Smooth muscle cell (in vitro differentiated cells): ENCODE measurements at regions not wholly inside any gene's neighbourhood (a gene's known extent, or its start where the extent isn't known, plus 50 kb on each side); places are given as distances from the start of the nearest gene placed in this dataset.

ENCODE experiments used
- DNase-seq: peaks from one replicate; lab custom pipeline; 2025; ENCODE audit not compliant: unreplicated experiment; lab: John Stamatoyannopoulos, UW
- H2AFZ ChIP-seq: fragments of 200-600 bp; sonication (generic); 2 replicates; pipeline ENCODE4 v1.6.0; 2016; ENCODE audit warnings: antibody characterized with exemption, low read depth, mild to moderate bottlenecking
- H3F3A ChIP-seq: fragments of 200-600 bp; sonication (generic); 2 replicates; pipeline ENCODE4 v1.6.0; 2017; ENCODE audit warnings: antibody characterized with exemption, low read depth
- H3K27ac ChIP-seq: fragments of 200-600 bp; sonication (generic); 2 replicates; pipeline ENCODE4 v1.5.1; 2016; ENCODE audit warnings: low read depth, mild to moderate bottlenecking
- H3K27me3 ChIP-seq: fragments of 200-600 bp; sonication (generic); 2 replicates; pipeline ENCODE4 v1.6.1; 2016; ENCODE audit warnings: low read depth, mild to moderate bottlenecking
- H3K36me3 ChIP-seq: fragments of 200-600 bp; sonication (generic); 2 replicates; pipeline ENCODE4 v1.5.1; 2016; ENCODE audit warnings: low read depth
- H3K4me1 ChIP-seq: fragments of 200-600 bp; sonication (generic); 2 replicates; pipeline ENCODE4 v1.5.1; 2016; ENCODE audit warnings: low read depth
- H3K4me2 ChIP-seq: fragments of 200-600 bp; sonication (generic); 2 replicates; pipeline ENCODE4 v1.6.0; 2016; ENCODE audit warnings: mild to moderate bottlenecking
- H3K4me3 ChIP-seq: fragments of 200-600 bp; sonication (generic); 2 replicates; pipeline ENCODE4 v1.5.1; 2016; ENCODE audit warnings: mild to moderate bottlenecking
- H3K79me2 ChIP-seq: fragments of 200-600 bp; sonication (generic); 2 replicates; pipeline ENCODE4 v1.6.0; 2016; ENCODE audit warnings: low read depth, mild to moderate bottlenecking
- H3K9ac ChIP-seq: fragments of 200-600 bp; sonication (generic); 2 replicates; pipeline ENCODE4 v1.6.0; 2016; ENCODE audit warnings: low read depth
- H3K9me3 ChIP-seq: fragments of 200-600 bp; sonication (generic); replicated peaks from 2 replicates; pipeline ENCODE4 v1.5.1; 2016; ENCODE audit warnings: low read depth
- H4K20me1 ChIP-seq: fragments of 200-600 bp; sonication (generic); 2 replicates; pipeline ENCODE4 v1.6.0; 2016; ENCODE audit warnings: low read depth
- CTCF ChIP-seq: fragments of 200-600 bp; sonication (generic); IDR thresholded peaks from 2 replicates; pipeline ENCODE4 v1.5.1; 2017; ENCODE audit warnings: borderline replicate concordance, mild to moderate bottlenecking, antibody characterized with exemption; ENCODE audit not compliant: insufficient read depth, poor library complexity, severe bottlenecking
- WGBS: methylation state at CpG from one replicate; pipeline ENCODE4 v1.1.7; 2016; ENCODE audit warnings: low lambda C conversion rate; 5-methylcytosine and 5-hydroxymethylcytosine counted together

- WGBS: 96% methylated on average over 6 of the region's 6 CpGs
- no peaks in the 10 kb centered on the region for H4K20me1 ChIP-seq
- no peak for DNase-seq
- H3K36me3 ChIP-seq: no peaks in the 10 kb centered on the region
- peaks cover 11% of the 10 kb centered on the region for H3K4me1 ChIP-seq
- no peak overlapping the region for H3K4me2 ChIP-seq
- H3K9me3 ChIP-seq: no peaks in the 10 kb centered on the region
- H3K27me3 ChIP-seq: no peaks in the 10 kb centered on the region
- H3K79me2 ChIP-seq: no peaks in the 10 kb centered on the region
- H3K9ac ChIP-seq: no peak overlapping the region
- no peaks in the 10 kb centered on the region for H3F3A ChIP-seq
- no peak overlapping the region for H3K27ac ChIP-seq
- no peak overlapping the region for H2AFZ ChIP-seq
- no peak for TF ChIP-seq CTCF
- no peak overlapping the region for H3K4me3 ChIP-seq
Observed at GRCh38 chr13:34148359-34148758, 330.4 kb downstream of the RFC3 start.

DNA sequence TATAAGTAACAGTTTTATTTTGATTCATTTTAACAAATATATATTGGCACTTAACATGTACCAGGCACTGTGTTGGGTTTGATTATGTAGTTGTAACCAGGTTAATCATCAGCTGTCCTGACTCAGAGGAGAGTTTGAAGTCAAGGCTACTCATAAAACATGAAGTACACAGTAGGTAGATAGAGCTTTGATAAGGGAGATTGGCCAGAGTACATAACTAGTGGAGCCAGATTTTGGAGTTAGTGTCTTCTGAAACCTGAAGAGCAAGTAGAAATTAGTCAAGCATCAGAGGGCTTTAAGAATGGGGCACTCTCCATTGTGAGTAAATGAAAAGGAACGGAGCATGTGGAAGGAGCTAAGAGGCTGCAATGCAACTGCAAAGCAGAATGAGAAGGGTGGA lies 333.9 kb downstream of the RFC3 start:
- Histone ChIP-seq H3K36me3 (no peaks in the 10 kb centered on the region), H3K9me3 (no peaks in the 10 kb centered on the region), H3K9ac (no peak overlapping the region), H3K4me1 (peaks cover 38% of the 10 kb centered on the region), H2AFZ (no peak overlapping the region), H3K27ac (peak overlapping the region; percentile 25), H3F3A (peaks cover 23% of the 10 kb centered on the region), H3K4me3 (no peak overlapping the region), H3K79me2 (no peaks in the 10 kb centered on the region), H3K4me2 (no peak overlapping the region), H4K20me1 (no peaks in the 10 kb centered on the region), H3K27me3 (no peaks in the 10 kb centered on the region)
- DNase-seq: no peak
- WGBS: 83% methylated on average over 1 of the region's 1 CpG
- no peak for TF ChIP-seq CTCF

DNA sequence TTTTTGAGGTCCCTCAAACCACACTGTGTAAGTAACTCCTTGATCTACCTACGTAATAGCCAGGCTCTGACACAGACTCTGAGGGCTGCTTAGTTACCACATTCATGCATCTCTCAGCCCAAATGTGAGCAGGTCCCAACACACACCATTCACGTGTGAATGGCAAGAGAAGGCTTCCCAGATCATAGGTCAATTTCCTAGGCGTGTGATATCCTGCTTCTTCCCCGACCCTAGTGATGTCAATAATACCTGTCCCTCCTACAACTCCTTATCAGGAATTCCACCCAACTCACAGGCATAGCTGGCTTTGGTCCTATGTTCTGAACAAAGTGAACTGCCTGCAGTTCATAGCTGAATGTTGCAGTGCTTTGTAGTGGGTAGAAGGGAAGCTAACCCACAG lies 334.5 kb downstream of the RFC3 start:
- Histone ChIP-seq H2AFZ (no peak overlapping the region), H3K27ac (peak overlapping the region; percentile 25), H3K9me3 (no peaks in the 10 kb centered on the region)

More for the DNA sequence above, 334.5 kb downstream of the RFC3 start:
- TF ChIP-seq CTCF: no peak
- H3K9ac ChIP-seq: no peak overlapping the region
- H3K4me1 ChIP-seq: peaks cover 38% of the 10 kb centered on the region
- no peak overlapping the region for H3K4me2 ChIP-seq
- no peak overlapping the region for H3K4me3 ChIP-seq
- DNase-seq: no peak
- H3K27me3 ChIP-seq: no peaks in the 10 kb centered on the region
- 76% methylated on average over 4 of the region's 4 CpGs for WGBS
- H4K20me1 ChIP-seq: no peaks in the 10 kb centered on the region
- H3K36me3 ChIP-seq: no peaks in the 10 kb centered on the region
- no peaks in the 10 kb centered on the region for H3K79me2 ChIP-seq
- peaks cover 25% of the 10 kb centered on the region for H3F3A ChIP-seq
